ENCODE measurements at regions not wholly inside any gene's neighbourhood (a gene's known extent, or its start where the extent isn't known, plus 50 kb on each side); places are given as distances from the start of the nearest gene placed in this dataset.

DNA sequence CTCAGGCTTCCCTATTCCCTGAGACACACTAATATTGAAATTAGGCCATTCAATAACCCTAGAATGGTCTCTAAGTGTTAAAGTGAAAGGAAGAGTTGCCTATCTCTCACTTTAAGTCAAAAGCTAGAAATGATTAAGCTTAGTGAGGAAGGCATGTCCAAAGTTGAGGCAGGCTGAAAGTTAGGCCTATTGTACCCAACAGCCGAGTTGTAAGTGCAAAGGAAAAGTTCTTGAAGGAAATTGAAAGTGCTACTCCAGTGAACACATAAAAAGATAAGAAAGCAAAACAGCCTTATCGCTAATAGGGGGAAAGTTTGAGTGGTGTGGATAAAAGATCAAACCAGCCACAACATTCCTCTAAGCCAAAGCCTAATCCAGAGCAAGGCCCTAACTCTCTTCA lies 117.9 kb upstream of the SPATA12 start:
- TF ChIP-seq, protein P1, sequence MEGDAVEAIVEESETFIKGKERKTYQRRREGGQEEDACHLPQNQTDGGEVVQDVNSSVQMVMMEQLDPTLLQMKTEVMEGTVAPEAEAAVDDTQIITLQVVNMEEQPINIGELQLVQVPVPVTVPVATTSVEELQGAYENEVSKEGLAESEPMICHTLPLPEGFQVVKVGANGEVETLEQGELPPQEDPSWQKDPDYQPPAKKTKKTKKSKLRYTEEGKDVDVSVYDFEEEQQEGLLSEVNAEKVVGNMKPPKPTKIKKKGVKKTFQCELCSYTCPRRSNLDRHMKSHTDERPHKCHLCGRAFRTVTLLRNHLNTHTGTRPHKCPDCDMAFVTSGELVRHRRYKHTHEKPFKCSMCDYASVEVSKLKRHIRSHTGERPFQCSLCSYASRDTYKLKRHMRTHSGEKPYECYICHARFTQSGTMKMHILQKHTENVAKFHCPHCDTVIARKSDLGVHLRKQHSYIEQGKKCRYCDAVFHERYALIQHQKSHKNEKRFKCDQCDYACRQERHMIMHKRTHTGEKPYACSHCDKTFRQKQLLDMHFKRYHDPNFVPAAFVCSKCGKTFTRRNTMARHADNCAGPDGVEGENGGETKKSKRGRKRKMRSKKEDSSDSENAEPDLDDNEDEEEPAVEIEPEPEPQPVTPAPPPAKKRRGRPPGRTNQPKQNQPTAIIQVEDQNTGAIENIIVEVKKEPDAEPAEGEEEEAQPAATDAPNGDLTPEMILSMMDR (IDR thresholded peaks at IDR 0.05) = no peak
- Histone ChIP-seq H3K4me1 (ENCODE audit: low read depth) (no peaks in the 10 kb centered on the region), H3K4me3 (no peak overlapping the region), H3K36me3 (ENCODE audit: low read depth) (no peaks in the 10 kb centered on the region), H3K9me3 (peaks cover 14% of the 10 kb centered on the region)
- intact Hi-C loops (cut with DNase I, micrococcal nuclease) = no loop called here
- ATAC-seq (no peak), DNase-seq (no peak)

DNA sequence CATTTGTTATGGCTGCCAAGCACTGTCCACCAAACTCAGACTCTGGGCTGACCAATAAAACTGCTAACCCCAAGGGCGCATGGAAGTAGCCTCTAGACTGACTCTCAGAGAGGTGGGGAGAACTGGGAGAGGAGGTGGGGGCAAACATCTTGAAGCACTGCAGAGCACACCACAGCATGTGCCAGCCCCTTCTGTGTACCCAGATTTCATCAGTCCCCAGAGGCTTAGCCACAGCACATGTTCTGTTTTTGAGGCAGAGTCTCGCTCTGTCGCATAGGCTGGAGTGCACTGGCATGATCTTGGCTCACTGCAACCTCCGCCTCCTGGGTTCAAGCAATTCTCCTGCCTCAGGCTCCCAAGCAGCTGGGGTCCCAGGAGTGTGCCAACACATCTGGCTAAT lies 119.5 kb upstream of the SPATA12 start:
- intact Hi-C loops (cut with DNase I, micrococcal nuclease) = no loop called here
- DNase-seq (no peak), ATAC-seq (no peak)
- no peaks in the 10 kb centered on the region for H3K4me1 ChIP-seq (ENCODE audit: low read depth)
- H3K36me3 ChIP-seq (ENCODE audit: low read depth) = no peaks in the 10 kb centered on the region
- peaks cover 7% of the 10 kb centered on the region for H3K9me3 ChIP-seq
- no peak overlapping the region for H3K4me3 ChIP-seq
- TF ChIP-seq, protein P1 (IDR thresholded peaks at IDR 0.05) = no peak

DNA sequence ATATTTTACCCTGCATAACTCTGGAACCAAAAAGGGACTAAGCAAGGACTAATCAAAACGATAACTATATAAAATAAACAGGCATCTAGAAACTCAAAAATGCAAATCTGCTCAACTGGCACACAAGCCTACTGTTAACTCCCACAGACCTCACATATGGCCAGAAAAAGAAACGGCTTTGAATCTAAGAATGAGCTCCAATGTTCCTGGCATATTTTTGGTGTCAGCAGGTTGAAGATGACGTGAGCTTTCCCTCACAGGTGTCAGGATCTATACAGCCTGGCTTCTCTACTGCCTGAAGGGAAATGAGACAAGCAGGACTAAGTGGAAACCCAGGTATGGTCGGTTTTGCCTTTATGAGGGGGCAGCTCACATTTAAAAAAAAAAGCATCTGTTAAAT lies 120.1 kb upstream of the SPATA12 start:
- ATAC-seq (no peak), DNase-seq (no peak)
- intact Hi-C loops (cut with DNase I, micrococcal nuclease) = no loop called here
- Histone ChIP-seq H3K9me3 (peaks cover 2% of the 10 kb centered on the region), H3K4me3 (no peak overlapping the region), H3K4me1 (ENCODE audit: low read depth) (no peaks in the 10 kb centered on the region), H3K36me3 (ENCODE audit: low read depth) (no peaks in the 10 kb centered on the region)
- TF ChIP-seq, protein P1 (IDR thresholded peaks at IDR 0.05) = no peak

DNA sequence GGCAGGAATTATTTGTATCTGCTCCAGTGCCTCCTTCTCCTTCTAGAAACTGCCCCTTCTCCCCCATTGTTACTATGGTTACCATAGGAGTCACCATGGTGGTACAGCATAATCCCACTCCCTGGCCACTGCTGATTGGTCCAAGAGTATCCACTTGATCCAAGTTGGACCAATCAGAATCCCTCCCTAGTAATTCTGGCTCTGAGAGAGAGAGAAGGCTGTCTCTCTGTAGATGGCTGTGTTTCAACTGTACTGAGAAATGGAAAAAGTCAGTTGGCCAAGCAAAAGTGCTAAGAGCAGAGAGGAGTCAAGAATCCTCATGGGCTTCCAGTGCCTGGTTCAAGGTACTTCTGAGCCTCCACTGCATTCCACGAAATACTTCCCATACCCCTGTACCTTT lies 120.6 kb upstream of the SPATA12 start:
- DNase-seq (no peak), ATAC-seq (no peak)
- intact Hi-C loops (cut with DNase I, micrococcal nuclease) = no loop called here

DNA sequence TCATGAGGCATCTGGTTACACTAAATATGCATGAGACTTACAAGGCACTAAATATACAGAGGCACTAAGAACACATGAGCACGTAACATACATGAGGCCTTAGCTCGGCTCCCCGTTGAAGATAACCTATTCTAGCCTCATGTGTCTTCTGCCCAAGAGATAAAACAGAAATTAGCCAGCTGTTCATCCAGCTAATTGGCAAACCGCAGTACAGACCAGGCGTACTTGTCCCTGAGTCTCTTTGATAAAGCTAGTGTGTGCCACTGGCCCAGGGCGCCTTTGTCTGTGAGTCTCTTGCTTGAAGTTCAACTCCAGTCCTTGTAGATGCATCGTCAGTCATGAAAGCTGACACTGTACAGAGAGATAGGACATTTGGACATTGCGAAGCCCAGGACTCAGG lies 121.9 kb upstream of the SPATA12 start:
- DNase-seq (no peak), ATAC-seq (no peak)
- TF ChIP-seq, protein P1 (IDR thresholded peaks at IDR 0.05) = no peak
- peaks cover 7% of the 10 kb centered on the region for H3K9me3 ChIP-seq
- no peaks in the 10 kb centered on the region for H3K36me3 ChIP-seq (ENCODE audit: low read depth)
- H3K4me1 ChIP-seq (ENCODE audit: low read depth) = no peaks in the 10 kb centered on the region
- H3K4me3 ChIP-seq = no peak overlapping the region
- intact Hi-C loops (cut with DNase I, micrococcal nuclease) = no loop called here

More for the DNA sequence above, 120.6 kb upstream of the SPATA12 start:
- no peaks in the 10 kb centered on the region for H3K36me3 ChIP-seq (ENCODE audit: low read depth)
- H3K4me3 ChIP-seq = no peak overlapping the region
- TF ChIP-seq, protein P1 (IDR thresholded peaks at IDR 0.05) = no peak
- H3K9me3 ChIP-seq = no peaks in the 10 kb centered on the region
- H3K4me1 ChIP-seq (ENCODE audit: low read depth) = no peaks in the 10 kb centered on the region

DNA sequence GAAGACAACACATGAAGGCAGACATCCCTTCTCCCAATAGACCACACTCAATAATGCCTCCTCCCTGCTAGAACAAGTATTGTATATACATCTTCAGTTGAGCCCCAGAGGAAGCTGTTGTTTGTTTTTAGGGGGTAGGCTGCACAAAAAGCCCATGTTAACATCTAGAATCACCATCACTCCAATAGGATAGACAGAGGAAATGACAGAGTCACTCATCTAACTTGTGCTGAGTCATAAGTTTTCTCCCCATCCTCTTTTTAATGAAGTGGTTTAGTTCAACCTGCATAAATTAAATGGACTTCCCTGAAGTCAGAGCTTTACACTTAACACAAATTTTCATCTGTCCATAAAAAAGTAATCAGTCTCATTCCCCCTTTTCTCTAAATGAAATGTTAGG lies 122.9 kb upstream of the SPATA12 start:
- TF ChIP-seq, protein P1 (IDR thresholded peaks at IDR 0.05) = no peak
- DNase-seq (no peak), ATAC-seq (no peak)
- no peaks in the 10 kb centered on the region for H3K36me3 ChIP-seq (ENCODE audit: low read depth)
- no peak overlapping the region for H3K4me3 ChIP-seq
- H3K4me1 ChIP-seq (ENCODE audit: low read depth) = no peaks in the 10 kb centered on the region
- intact Hi-C loops (cut with DNase I, micrococcal nuclease) = no loop called here
- H3K9me3 ChIP-seq = peaks cover 7% of the 10 kb centered on the region

Measured in mucosa of descending colon (tissue), 3 donors.